CD1c-positive myeloid dendritic cell (primary cell): ENCODE measurements at regions not wholly inside any gene's neighbourhood (a gene's known extent, or its start where the extent isn't known, plus 50 kb on each side); places are given as distances from the start of the nearest gene placed in this dataset.

Experiments used
- DNase-seq: peaks from one replicate; pipeline ENCODE4 v3.0.0-alpha.2; 2016; ENCODE audit errors: extremely low spot score

- no peak for DNase-seq
Measured at GRCh38 chr13:104251931-104252330, 1185.7 kb upstream of the SLC10A2 start.

GRCh38 chr13:104246955-104247354 is 1180.7 kb upstream of the SLC10A2 start:
- no peak for DNase-seq

GRCh38 chr13:104206450-104207044 is 1140.3 kb upstream of the SLC10A2 start:
- no peak for DNase-seq

GRCh38 chr13:104204177-104204576 is 1138.0 kb upstream of the SLC10A2 start:
- DNase-seq: no peak

GRCh38 chr13:104198801-104199200 is 1132.6 kb upstream of the SLC10A2 start:
- no peak for DNase-seq

- no peak for DNase-seq
Measured at GRCh38 chr13:104196611-104197010, 1130.4 kb upstream of the SLC10A2 start.

GRCh38 chr13:104181526-104182231 is 1115.5 kb upstream of the SLC10A2 start:
- DNase-seq: no peak

- no peak for DNase-seq
Measured at GRCh38 chr13:104170980-104171555, 1104.9 kb upstream of the SLC10A2 start.

GRCh38 chr13:104163866-104164630 is 1097.8 kb upstream of the SLC10A2 start:
- no peak for DNase-seq

GRCh38 chr13:104160536-104160935 is 1094.3 kb upstream of the SLC10A2 start:
- DNase-seq: no peak

- DNase-seq: no peak
Measured at GRCh38 chr13:104143760-104144416, 1077.7 kb upstream of the SLC10A2 start.

- no peak for DNase-seq
Measured at GRCh38 chr13:104140552-104140951, 1074.3 kb upstream of the SLC10A2 start.

GRCh38 chr13:104137416-104137815 is 1071.2 kb upstream of the SLC10A2 start:
- DNase-seq: no peak

GRCh38 chr13:104132849-104133248 is 1066.6 kb upstream of the SLC10A2 start:
- DNase-seq: no peak

GRCh38 chr13:104114101-104114500 is 1047.9 kb upstream of the SLC10A2 start:
- no peak for DNase-seq

- DNase-seq: no peak
Measured at GRCh38 chr13:104111031-104111430, 1044.8 kb upstream of the SLC10A2 start.

GRCh38 chr13:104106705-104107393 is 1040.6 kb upstream of the SLC10A2 start:
- no peak for DNase-seq

- no peak for DNase-seq
Measured at GRCh38 chr13:104105418-104106355, 1039.5 kb upstream of the SLC10A2 start.

GRCh38 chr13:104099750-104100149 is 1033.5 kb upstream of the SLC10A2 start:
- DNase-seq: no peak

- DNase-seq: no peak
Measured at GRCh38 chr13:104098421-104098820, 1032.2 kb upstream of the SLC10A2 start.
